ENCODE measurements at regions not wholly inside any gene's neighbourhood (a gene's known extent, or its start where the extent isn't known, plus 50 kb on each side); places are given as distances from the start of the nearest gene placed in this dataset.

DNA sequence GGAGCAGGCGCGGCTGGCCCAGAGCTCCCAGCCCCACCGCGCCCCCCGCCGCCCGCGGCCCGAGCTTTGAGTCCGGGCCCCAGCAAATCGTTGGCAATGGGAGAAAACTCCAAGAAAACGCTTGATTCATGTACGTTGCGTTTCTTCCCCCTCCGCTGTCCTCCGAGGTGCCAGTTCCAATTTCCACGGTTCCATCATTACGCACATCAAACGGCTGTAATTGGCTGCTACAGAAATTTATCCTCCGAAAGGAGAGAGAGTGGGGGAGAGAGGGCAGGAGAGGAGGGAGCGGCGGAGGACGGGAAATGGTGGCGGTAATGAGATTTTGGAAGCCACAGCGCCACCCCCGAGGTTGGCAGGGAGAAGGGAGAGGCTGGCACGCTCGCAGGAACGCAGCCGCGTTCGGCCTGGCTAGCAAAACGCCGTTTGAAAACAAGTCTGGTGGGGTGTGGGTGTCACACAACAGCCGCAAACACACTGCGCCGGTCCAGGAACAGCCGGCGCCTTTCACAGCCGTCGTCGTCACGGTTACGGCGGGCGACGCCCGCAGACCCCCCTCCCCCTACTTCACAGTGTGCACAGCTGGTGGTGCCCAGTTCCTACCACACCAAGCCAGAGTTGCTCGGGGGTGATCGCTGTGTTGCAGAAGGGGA is 57.5 kb downstream of the UNCX start:
- peaks cover 6% of the 10 kb centered on the region for H3K4me1 Mint-ChIP-seq (ENCODE audit: low read depth)
- no peak for DNase-seq (ENCODE audit: low spot score, unreplicated experiment)
- H3K4me3 Mint-ChIP-seq (ENCODE audit: low read depth) = peak overlapping the region; percentile 48
- no peaks in the 10 kb centered on the region for H3K36me3 Mint-ChIP-seq (ENCODE audit: insufficient read depth)
- no peaks in the 10 kb centered on the region for H3K9me3 Mint-ChIP-seq (ENCODE audit: low read depth)
- peaks cover 19% of the 10 kb centered on the region for H3K27me3 Mint-ChIP-seq
- TF ChIP-seq, protein P1, sequence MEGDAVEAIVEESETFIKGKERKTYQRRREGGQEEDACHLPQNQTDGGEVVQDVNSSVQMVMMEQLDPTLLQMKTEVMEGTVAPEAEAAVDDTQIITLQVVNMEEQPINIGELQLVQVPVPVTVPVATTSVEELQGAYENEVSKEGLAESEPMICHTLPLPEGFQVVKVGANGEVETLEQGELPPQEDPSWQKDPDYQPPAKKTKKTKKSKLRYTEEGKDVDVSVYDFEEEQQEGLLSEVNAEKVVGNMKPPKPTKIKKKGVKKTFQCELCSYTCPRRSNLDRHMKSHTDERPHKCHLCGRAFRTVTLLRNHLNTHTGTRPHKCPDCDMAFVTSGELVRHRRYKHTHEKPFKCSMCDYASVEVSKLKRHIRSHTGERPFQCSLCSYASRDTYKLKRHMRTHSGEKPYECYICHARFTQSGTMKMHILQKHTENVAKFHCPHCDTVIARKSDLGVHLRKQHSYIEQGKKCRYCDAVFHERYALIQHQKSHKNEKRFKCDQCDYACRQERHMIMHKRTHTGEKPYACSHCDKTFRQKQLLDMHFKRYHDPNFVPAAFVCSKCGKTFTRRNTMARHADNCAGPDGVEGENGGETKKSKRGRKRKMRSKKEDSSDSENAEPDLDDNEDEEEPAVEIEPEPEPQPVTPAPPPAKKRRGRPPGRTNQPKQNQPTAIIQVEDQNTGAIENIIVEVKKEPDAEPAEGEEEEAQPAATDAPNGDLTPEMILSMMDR (IDR thresholded peaks at IDR 0.05; ENCODE audit: unreplicated experiment) = no peak
- H3K27ac Mint-ChIP-seq = no peak overlapping the region

DNA sequence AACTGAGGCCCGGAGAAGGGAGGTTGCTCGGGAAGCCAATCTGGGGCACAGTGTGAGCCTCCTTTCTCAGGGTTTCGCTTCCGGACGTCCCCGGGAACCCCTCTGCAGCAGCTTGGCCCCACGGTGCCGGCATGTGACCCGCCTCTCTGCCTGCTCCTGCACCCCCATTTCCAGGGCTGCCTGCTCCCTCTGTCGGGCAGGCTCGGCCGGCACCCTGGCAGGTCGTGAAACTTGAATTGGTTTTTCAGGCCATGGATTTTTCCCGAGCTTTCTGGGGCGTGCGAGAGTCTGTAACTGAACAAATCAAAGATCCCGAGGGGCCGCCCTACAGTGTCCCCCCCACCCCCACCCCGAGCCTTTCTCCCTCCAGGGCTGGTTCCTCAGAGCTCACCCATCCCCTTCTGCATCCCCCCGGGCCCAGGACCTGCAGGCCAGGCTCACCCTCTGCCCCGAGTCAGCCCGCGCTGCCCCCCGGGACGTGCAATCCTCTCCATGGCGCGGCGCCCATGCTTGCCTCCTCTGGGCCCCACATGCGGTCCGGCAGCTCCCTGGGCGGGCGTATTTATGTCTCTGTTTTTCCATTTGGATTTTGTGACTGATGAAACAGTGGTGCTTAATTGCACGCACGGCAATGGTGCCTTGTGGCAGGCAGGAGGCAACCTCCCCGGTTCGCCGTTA is 58.1 kb downstream of the UNCX start:
- no peak for DNase-seq (ENCODE audit: low spot score, unreplicated experiment)
- H3K4me3 Mint-ChIP-seq (ENCODE audit: low read depth) = no peak overlapping the region
- no peak overlapping the region for H3K27ac Mint-ChIP-seq
- H3K27me3 Mint-ChIP-seq = peaks cover 18% of the 10 kb centered on the region
- peaks cover 6% of the 10 kb centered on the region for H3K4me1 Mint-ChIP-seq (ENCODE audit: low read depth)
- no peaks in the 10 kb centered on the region for H3K36me3 Mint-ChIP-seq (ENCODE audit: insufficient read depth)
- no peaks in the 10 kb centered on the region for H3K9me3 Mint-ChIP-seq (ENCODE audit: low read depth)
- TF ChIP-seq, protein P1 (IDR thresholded peaks at IDR 0.05; ENCODE audit: unreplicated experiment) = no peak

DNA sequence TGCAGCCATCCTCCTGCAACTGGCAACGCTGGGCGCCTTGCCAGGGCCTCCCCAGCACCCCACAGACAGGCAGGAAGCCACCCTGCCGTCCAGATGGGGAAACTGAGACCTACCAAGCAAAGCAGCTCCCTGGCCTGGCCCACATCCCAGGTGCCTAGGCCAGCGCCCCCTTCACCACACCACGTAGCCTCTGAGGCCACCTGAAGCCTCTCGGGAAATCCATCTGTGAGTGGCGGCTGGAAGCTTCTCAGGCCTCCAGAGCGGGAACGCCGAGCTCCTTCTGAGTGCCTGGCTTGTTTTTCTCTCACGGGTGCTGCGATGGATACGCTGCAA is 58.7 kb downstream of the UNCX start:
- TF ChIP-seq, protein P1 (IDR thresholded peaks at IDR 0.05; ENCODE audit: unreplicated experiment) = no peak
- H3K27ac Mint-ChIP-seq = no peak overlapping the region
- H3K9me3 Mint-ChIP-seq (ENCODE audit: low read depth) = no peaks in the 10 kb centered on the region
- peaks cover 6% of the 10 kb centered on the region for H3K4me1 Mint-ChIP-seq (ENCODE audit: low read depth)
- DNase-seq (ENCODE audit: low spot score, unreplicated experiment) = no peak
- H3K36me3 Mint-ChIP-seq (ENCODE audit: insufficient read depth) = no peaks in the 10 kb centered on the region
- H3K4me3 Mint-ChIP-seq (ENCODE audit: low read depth) = no peak overlapping the region
- H3K27me3 Mint-ChIP-seq = peaks cover 18% of the 10 kb centered on the region

DNA sequence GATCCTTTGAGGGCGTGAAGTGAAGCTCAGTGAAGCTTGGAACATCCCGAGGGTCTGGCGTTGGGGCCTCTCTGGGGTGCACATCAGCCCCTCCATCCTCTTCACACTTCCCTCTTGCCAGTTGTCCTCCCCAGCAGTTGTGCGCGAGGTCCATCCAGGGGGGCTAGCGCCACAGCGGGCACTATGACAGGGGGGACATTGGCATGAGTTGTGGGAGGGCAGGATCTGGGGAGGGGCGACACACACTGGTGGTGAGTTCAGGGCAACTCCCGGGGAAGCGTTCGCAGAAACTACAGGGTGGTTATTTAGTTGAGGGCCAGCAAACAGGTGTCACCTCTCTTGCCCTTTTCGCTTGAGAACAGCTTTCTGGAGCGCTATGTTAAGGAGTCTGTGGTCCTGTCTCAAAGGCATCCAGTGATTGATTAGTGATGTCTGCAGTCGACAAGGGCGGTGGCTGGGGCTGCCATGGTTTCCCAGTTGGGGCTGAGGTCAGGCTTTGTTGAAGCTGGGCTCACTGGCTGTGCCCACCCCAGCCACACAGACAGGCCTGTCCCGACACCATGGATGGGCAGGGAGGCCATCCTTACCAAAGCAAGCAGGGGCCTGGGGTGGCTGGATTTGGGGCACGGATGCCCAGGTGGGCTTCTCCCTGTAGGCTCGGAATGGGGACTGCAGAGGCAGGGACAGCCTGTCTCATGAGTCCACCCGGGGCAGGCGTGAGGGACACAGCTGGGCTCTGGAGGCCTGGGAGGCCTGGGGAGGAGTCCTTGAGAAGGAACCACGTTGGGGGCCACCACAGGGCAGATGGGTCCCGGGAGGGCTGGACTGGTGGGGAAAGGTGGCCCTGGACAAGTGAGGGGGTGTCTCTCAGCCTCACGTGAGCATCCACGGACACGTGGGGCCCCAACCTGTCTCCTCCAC is 59.4 kb downstream of the UNCX start:
- no peak for DNase-seq (ENCODE audit: low spot score, unreplicated experiment)
- Mint-ChIP-seq H3K9me3 (ENCODE audit: low read depth) (no peaks in the 10 kb centered on the region), H3K4me1 (ENCODE audit: low read depth) (peaks cover 6% of the 10 kb centered on the region), H3K36me3 (ENCODE audit: insufficient read depth) (no peaks in the 10 kb centered on the region), H3K4me3 (ENCODE audit: low read depth) (no peak overlapping the region), H3K27me3 (peaks cover 21% of the 10 kb centered on the region), H3K27ac (no peak overlapping the region)
- TF ChIP-seq, protein P1 (IDR thresholded peaks at IDR 0.05; ENCODE audit: unreplicated experiment) = no peak
